HK-2 (cell line): ENCODE measurements at regions not wholly inside any gene's neighbourhood (a gene's known extent, or its start where the extent isn't known, plus 50 kb on each side); places are given as distances from the start of the nearest gene placed in this dataset.
"Not testable (repeated sequence)": the region's sequence is repeated elsewhere in the genome, so short reads cannot be mapped to it uniquely, and the experiment has no call there.

ENCODE experiments used
- DNase-seq: peaks from one replicate; pipeline ENCODE4 v3.0.0-alpha.2; 2018; ENCODE audit not compliant: unreplicated experiment

DNA sequence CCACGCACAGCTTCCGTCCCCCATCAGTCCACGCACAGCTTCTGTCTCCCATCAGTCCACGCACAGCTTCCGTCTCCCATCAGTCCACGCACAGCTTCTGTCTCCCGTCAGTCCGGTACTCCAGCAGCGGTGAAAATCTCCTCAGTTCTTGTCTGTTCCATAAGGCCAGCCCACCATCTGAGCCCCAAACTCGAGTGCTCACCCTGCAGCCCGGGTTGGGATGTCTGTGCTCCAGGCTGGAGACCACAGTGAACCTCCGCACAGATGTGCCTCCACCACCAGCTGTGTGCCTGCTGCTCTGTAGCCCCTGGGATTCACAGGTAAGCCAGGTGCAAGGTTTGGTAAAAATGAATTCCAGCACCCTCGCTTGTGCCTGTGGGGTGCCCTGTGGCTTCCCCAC is 258.6 kb downstream of the NPHP4 start:
- no peak for DNase-seq

DNA sequence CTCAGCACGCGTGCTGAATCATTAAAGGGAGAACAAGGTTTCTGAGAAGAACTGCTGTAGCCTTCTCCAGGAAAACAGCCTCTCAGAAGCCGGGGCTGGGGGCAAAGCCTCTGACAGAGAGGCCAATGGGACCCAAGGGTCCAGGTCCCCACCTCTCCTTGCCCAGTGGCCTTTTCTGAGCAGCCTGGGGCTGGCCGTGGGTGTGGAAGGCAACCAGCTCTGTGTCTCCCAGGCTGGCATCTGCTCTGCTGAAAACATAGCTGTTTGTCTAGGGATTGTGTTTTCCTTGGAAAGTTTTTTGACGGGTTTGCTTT is 261.2 kb downstream of the NPHP4 start:
- DNase-seq, result no peak

DNA sequence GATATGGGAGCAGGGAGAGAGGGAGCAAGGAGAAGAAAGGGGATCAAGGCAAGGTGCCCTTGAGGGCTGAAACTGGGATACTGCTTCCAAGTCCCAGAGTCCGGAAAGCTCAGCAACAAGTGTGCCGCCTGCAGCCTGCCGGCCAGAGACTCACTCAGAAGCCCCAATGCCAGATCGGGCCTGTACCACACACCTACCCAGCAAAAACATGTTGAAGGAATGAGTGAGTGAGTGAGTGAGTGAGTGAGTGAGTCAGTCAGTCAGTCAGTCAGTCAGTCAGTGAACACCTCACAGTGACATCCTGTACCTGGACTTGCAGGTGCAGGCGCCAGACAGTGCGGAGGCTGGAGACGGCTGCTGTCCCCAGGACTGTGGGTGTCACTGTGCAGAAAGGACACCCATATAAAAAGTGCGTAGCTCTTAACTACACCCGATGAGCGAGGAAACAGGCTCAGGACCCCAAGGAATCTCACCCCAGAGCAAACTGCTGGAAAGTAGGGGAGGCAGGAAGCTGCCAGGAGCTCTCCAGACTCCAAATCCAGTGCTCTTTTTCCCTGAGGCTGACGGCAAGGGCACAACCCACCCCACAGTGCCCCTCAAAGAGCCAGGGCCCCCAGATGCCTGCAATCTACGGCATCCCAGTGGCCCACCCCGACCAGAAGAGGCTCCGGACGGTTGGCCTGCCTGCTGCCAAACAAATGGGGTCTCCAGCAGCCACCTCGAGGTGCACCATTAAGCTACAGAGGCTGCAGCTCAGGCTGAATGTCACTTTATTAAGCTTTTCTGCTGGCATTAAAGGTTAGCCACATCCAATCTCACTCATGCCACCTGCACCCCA is 261.7 kb downstream of the NPHP4 start:
- DNase-seq, result no peak

DNA sequence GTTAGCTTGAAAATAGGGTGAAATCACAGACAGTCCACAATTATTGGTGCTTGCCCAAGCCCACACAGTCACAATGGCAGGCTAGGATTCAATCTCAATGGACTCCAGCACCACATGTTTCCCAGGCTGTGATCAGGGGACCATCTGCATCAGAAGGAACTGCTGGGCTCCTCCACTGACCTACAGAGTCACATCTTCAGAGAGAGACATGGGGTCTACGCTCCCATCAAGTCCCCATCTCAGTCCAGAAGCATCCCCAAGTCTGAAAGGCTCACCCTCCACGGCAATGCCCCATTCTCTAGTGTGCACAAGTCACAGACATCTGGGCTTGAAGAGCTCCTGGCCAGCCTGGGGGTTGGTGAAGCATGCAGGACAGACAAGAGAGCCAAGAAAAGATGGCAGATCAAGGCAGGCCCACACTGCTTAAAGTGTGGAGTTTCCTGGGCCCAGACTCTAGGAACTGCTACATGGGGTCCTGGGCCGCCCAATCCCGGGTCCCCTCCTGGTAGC is 262.5 kb downstream of the NPHP4 start:
- no peak for DNase-seq

DNA sequence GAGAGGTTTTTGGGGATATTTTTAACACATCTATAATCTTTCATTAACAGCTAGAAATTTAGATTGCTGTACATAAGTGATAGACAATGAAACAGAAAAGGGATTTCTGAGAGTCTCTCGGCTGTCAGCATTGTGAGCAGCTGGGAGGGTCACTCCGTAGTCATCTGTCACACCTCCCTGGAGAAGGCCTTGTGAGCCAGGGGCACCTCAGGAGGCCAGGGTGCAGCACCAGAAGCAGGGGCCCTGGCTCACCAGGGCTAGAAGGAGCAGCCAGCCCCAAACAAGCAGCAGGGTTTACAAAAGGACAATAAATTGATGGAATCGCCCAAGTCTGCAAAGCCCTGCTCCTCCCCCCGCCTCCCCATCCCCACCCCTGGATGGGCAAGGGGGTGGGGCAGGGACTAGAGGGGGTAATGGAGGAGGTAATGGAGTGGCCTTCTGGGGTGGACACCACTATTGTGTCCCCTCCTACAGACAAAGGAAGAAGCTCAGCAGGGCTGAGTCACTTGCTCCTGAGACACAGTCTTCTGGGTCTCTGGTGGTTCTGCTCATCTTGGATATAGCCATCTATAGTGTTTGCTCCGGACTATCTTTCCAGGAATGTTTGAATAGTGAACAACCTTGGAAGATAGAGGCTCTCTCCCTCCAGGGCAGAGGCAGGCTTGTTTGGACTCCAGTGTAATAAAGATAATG is 263.4 kb downstream of the NPHP4 start:
- DNase-seq, result no peak

DNA sequence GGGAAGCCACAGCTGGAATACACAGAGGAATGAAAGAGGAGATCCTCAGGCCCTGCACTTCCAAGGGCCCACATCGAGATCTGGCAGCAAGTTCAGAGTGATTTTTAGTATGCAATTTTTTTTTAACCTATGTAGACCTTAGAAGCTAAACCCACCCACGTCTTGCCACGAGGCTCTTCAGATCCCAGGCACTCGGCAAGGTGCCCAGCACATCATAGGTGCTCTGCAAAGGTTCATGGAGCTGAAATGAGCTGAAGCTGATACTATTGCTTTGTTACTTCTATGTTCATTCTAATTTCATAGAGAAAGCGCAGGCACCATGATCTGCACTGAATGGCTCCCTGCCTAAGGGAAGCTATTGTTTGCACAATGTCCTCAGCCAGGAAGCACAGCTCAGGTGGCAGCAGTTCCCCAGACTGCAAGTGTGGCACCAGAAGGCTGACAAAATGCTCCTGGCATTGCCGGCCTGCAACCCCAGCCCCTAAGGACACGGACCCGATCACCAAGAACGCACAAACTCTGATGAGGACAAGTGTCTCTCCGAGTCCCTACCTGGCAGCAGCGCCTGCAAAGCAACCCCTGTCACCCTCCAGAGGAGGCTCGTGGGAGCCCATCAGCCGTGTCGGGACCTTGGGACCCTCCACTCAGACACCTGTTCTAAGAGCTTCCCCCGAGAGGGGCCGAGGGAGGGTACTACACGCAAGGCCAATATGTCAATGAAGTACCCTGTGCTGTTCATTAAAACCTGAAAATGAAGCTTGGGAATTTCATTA is 264.2 kb downstream of the NPHP4 start:
- no peak for DNase-seq

DNA sequence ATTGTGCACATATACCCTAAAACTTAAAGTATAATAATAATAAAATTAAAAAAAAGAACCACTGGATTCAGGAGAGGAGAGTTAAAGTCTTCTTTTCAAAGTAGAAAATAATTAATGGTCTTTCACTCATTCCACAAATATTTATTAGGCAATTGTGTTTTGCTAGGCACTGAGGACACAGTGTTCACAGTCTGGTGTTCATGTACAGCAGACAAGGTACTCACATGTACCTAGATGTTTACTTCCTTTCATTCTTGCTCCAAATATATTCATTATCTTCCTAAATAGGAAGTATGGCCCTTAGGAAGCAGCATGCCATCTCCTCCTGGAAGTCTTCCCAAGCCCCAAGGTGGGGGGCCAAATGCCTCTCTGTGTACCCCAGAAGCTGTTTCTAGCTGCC is 265.0 kb downstream of the NPHP4 start:
- DNase-seq, result no peak

DNA sequence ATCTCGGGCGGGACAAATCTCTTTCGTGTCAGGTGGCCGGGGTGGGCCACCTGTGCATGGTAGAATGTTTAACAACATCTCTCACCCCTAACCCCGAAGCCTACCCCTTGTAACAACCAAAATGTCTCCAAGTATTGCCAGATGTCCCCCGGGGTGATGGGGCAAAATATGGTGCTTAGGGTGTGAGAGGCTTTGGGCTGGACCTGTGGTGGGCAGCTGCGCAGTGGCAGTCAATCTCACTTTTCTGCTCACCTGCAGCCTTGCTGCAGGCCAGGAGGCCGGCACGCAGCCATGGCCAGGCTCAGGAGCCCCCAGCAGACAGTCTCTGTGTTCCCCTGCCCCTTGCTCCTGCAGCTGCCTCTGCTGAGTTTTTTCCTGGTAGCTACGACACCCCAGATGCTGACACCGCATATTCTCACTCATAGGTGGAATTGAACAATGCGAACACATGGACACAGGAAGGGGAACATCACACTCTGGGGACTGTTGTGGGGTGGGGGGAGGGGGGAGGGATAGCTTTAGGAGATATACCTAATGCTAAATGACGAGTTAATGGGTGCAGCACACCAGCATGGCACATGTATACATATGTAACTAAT is 265.5 kb downstream of the NPHP4 start:
- DNase-seq, result not testable (repeated sequence)

DNA sequence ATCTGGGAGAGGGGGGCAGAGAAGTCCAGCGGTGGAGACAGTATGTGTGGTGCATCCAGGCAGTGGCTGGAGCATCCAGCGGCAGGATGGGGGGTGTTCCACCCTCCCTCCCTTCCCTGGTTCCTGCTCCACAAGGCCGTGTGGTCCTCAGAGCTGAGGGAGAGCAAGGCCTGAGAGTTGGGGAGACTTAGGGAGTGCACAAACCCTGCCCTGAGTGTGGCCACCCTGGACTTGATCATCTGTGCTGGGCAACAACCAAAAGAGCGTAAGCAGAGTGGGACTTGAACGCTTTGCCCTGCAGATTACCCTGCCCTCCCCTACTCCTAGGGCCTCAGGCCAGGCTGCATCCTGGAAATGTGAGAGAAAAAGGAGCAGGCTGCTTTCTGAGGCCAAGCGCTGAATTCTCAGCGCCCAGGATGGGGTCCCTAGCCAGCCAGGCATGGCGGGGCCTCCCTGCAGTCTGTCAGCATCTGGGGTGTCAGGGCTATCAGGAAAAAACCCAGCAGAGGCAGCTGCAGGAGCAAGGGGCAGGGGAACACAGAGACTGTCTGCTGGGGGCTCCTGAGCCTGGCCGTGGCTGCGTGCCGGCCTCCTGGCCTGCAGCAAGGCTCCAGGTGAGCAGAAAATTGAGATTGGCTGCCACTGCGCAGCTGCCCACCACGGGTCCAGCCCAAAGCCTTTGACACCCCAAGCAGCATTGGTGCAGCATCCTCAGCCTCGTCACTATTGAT is 266.2 kb downstream of the NPHP4 start:
- no peak for DNase-seq

DNA sequence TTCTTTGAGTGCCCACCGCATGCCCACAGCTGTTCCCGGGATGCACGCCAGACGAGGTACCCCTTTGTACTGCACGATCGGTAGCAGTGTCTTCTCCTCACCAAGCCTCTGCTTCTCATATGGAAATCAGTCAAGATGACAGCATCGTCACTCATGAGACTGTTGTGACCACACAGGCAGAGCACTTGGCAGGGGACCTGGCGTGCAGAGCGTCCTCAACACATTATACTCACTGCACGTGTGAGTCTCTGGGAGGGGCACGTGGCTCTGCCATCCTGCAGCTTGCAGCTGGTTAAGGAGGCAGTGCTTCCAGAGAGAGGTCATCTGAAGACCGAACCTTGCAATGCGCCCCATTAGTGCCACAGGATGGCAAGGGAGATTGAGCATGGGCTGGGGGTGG is 266.8 kb downstream of the NPHP4 start:
- DNase-seq, result no peak

DNA sequence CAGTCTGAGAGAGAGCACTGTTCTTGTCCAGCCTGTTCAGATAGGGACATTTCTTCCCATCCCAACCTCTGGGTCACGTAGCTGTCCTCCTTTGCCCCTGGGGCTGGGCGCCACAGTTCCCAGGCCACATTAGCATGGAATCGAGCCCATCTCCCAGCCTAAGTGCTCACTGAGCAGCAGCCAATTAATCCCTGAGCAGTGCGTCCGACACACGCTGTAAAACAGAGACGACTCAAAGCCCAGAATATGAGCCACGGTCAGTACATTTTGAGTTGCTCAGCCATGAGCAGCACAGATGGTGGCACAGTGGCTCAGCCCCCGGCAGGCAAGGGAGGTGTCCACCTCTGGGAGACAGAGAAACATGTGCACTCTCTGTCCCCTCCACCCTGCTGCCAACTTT is 267.4 kb downstream of the NPHP4 start:
- no peak for DNase-seq

DNA sequence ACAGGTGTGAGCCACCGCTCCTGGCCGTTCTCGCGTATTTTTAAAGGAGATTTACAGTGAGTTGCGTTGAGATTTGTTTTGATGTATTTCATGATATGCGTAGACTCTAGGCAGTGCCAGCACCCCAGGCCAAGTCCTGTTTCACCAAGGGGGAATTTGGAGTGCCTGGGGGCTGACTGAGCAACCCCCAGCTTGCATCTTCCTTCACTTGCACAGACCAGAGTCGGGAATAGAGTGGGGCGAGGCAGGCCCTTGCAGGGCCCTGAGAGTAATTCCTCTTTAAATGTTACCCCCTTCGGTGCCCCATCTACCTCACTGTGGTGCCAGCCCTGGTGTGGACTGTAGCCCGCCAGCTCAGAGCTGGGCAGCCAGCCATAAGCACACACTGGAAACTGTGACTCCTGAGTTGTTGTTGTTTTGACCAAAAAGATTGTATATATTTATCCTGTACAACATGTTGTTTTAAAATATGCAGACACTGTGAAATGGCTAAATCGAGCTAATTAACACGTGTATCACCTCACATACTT is 269.5 kb downstream of the NPHP4 start:
- no peak for DNase-seq

DNA sequence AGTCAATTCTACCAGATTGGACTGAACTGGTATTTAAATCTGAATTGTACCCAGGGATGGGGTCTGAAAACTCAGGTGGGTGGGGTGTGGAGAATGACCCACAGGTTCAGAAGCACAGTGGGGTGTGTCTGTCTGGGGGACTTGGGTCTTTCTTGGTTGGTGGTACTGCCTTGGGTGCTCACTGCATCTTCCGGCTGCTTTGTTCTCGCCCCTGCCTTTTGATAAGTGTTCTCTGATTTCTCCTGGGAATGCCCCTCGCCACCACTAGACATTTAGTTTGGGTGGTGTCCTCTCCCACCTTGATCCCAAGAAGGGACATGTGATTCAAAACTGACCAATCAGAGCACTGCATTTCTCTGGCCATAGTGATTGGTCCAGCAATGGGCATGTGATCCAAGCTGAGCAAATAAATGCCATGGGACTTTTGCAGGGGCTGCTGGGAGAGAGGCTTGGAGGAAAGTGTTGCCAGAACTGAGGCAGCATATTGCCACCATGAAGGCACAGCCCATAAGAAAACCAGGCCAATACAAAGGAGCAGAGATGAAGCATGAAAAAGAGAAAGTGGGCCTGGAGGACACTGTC is 270.5 kb downstream of the NPHP4 start:
- no peak for DNase-seq

DNA sequence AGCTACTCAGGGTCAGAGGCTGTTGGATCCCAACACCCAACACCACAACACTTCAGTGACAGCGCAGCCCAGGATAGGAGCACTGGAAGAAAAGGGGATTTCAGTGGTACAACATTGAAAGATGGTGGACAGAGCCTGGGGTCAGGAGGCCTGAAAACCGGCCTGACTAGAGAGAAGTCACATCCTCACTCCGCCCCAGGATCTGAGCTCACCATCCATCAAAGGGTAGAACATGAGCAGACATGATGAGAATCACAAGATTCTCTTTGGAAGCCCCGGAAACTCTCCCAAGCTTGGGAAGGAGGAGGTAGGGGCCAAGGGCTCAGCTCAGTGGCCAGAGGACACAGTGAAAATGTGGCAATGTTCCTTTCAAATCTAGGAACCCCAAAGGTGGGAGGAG is 271.3 kb downstream of the NPHP4 start:
- no peak for DNase-seq

DNA sequence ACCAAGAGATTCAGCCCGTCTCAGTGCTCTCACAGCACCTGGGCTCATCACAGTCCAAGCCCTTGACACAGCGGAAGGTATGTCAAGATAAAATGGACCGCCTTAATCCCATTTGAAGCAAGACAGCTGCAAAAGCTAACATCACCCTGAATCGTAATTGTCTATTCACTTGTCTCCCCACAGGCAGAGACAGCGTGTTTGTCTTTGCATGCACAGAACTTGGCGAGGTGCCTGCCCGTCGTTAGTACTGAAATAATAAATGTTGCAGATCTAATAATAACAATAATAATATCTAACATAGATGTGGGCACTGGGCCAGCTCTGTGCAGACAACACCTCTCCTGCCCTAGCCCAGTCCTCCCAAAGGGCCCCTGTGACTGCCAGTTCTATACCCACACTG is 271.7 kb downstream of the NPHP4 start:
- DNase-seq, result no peak

DNA sequence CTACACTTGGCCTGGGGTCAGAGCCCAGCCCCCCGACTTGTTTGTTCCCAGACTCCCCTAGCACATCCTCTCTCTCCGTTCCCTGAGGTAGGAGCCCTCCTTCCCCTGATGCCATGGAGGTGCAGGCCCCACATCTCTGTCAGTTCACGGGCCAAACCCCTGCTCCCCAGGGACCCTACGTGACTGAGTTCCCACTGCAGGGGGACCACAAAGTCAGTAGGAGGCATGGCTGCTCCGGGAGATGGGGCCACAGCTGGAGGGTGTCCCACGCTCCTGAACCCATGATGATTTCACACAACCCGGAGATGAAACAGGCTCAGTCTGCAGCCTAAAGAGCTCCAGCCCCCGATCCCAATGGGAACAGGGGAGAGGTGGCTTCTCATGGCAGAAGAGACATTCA is 272.2 kb downstream of the NPHP4 start:
- DNase-seq, result no peak

DNA sequence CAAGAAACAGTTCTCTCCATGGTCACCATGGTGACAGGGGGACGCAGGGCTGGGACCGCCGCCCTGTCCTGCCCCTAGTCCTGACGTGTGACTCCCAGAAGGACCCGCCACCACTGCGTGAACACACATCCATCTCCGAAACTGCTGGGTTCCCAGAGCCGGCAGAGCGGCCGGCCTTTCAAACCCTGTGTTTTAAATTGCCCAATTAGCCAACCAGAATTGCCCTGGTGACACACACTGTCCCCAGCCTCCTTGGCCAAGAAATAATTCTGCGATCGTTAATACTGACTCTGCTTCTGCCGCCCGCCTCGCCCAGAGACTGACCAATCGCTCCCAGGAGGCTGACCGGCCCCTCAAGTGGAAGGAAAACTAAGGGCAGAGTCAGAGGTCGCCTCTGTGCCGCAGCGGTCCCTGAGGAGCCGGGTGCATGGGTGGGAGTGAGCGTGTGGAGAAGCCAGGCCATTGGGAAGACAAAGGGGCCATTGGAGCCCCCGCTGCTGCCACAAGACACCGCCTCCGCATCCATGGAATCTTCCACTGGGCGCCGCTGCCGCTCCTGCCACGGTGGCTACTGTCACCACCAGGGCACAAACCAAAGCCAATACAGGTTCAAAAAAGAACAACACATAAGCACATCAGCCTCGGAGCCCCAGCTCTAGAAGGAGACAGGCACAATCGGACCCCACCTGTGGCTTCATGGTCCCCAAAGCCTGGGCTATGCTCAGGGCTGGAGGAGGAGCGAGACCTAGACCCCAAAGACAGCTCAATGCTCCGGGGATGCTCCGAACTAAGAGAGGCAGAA is 273.2 kb downstream of the NPHP4 start:
- DNase-seq, result no peak

DNA sequence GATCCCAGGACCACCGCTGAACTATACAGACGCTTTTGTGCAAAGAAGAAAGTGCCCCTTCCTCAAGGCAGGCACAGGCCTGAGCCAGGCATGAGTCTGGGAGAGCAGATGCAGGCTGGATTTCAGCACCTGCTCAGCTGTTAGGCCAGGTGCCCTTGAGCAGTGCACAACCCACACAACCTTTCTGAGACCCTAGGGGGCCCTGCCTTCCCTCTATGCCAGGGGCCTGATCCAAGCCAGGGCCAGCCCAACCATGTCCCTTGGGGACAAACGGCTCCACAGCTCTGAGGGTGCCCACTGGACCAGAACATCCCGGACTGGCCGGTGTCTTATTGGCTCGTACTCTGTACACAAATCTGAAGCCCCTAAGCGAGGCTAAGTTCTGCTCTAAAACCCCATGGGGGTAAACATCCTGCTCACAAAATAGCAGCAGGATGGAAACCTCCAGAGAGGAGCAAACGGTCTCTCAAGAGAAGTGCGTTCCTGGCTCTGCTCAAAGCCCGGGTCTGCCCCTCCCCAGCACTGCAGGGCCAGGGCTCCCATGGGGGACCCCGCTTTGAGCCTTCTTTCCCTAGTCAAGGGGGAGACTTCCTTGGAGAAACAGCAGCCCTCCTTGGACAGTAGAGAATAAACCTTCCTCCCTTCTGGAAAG is 275.1 kb downstream of the NPHP4 start:
- no peak for DNase-seq

DNA sequence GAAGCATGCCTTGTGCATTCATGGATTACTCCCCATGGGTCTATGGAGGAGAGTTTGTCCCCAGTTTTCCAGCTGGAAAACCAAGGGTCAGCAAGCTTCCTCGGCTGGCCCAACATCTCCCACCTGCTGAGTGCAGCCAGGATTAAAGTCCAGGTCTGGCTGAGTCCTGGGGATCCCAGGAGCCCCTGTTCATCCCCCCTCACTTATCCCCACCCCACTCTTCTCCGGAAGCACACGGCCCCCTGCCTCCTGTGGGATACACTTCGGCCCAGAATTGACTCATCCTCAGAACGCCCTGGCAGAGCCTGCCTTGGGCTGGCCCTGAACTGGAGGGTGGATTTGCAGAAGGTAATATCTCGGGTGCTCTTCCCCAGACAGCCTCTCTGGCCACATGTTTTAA is 276.1 kb downstream of the NPHP4 start:
- no peak for DNase-seq
